GM19455 (cell line): ENCODE measurements at regions not wholly inside any gene's neighbourhood (a gene's known extent, or its start where the extent isn't known, plus 50 kb on each side); places are given as distances from the start of the nearest gene placed in this dataset.

Source experiments
- ATAC-seq: cut with Tn5 transposase; IDR thresholded peaks from one replicate; pipeline ENCODE4 v1.9.1; 2021; ENCODE audit not compliant: unreplicated experiment

GRCh38 chr2:144248350-144249034 lies 271.4 kb downstream of the ZEB2 start:
- peak; percentile 41 for ATAC-seq

- ATAC-seq, result no peak
Observed at GRCh38 chr2:144244938-144245337, 275.0 kb downstream of the ZEB2 start.

- ATAC-seq, result no peak
Observed at GRCh38 chr2:144242311-144242710, 277.6 kb downstream of the ZEB2 start.

- no peak for ATAC-seq
Observed at GRCh38 chr2:144241801-144242200, 278.1 kb downstream of the ZEB2 start.

GRCh38 chr2:144240656-144241339 lies 279.1 kb downstream of the ZEB2 start:
- peak; percentile 93 for ATAC-seq

GRCh38 chr2:144239726-144240125 lies 280.2 kb downstream of the ZEB2 start:
- ATAC-seq, result no peak

GRCh38 chr2:144239306-144239705 lies 280.6 kb downstream of the ZEB2 start:
- ATAC-seq, result no peak

GRCh38 chr2:144237830-144238627 lies 281.9 kb downstream of the ZEB2 start:
- no peak for ATAC-seq

GRCh38 chr2:144237108-144237507 lies 282.8 kb downstream of the ZEB2 start:
- no peak for ATAC-seq

- ATAC-seq, result no peak
Observed at GRCh38 chr2:144235050-144235449, 284.9 kb downstream of the ZEB2 start.

GRCh38 chr2:144234542-144234871 lies 285.4 kb downstream of the ZEB2 start:
- ATAC-seq, result no peak

GRCh38 chr2:144233733-144234541 lies 286.0 kb downstream of the ZEB2 start:
- no peak for ATAC-seq

GRCh38 chr2:144233317-144233716 lies 286.6 kb downstream of the ZEB2 start:
- no peak for ATAC-seq

- ATAC-seq, result no peak
Observed at GRCh38 chr2:144230448-144231085, 289.4 kb downstream of the ZEB2 start.

GRCh38 chr2:144230033-144230432 lies 289.9 kb downstream of the ZEB2 start:
- ATAC-seq, result no peak

- ATAC-seq, result no peak
Observed at GRCh38 chr2:144229296-144229695, 290.6 kb downstream of the ZEB2 start.

GRCh38 chr2:144227427-144228105 lies 292.4 kb downstream of the ZEB2 start:
- ATAC-seq, result no peak

GRCh38 chr2:144225076-144225475 lies 294.8 kb downstream of the ZEB2 start:
- ATAC-seq, result no peak

GRCh38 chr2:144224472-144224871 lies 295.4 kb downstream of the ZEB2 start:
- ATAC-seq, result no peak

- no peak for ATAC-seq
Observed at GRCh38 chr2:144219979-144220378, 299.9 kb downstream of the ZEB2 start.
